Thymus (tissue), 11 donors: ENCODE measurements at regions not wholly inside any gene's neighbourhood (a gene's known extent, or its start where the extent isn't known, plus 50 kb on each side); places are given as distances from the start of the nearest gene placed in this dataset.

Experiments used
- DNase-seq, 9 donors: peaks; one replicate each; pipeline ENCODE4 v3.0.0-alpha.2; 2013; ENCODE audit warnings: low spot score in 9 of 9, low read depth in 6 of 9, missing footprints in 1 of 9
- H3K27ac ChIP-seq, 2 donors: one replicate each; pipeline ENCODE4 v1.5.1; 2013; ENCODE audit warnings: control low read depth in 1 of 2, low read depth in 1 of 2, low read length in 1 of 2, mild to moderate bottlenecking in 1 of 2, moderate library complexity in 1 of 2
- H3K27me3 ChIP-seq, 2 donors: one replicate each; pipeline ENCODE4 v1.5.1; 2013; ENCODE audit warnings: low read length in 1 of 2; ENCODE audit not compliant: control insufficient read depth in 2 of 2, insufficient read depth in 1 of 2
- H3K36me3 ChIP-seq, 2 donors: one replicate each; pipeline ENCODE4 v1.5.1; 2013; ENCODE audit warnings: low read length in 1 of 2, mild to moderate bottlenecking in 1 of 2, moderate library complexity in 1 of 2; ENCODE audit not compliant: control insufficient read depth in 2 of 2, insufficient read depth in 2 of 2
- H3K4me1 ChIP-seq, 2 donors: one replicate each; pipeline ENCODE4 v1.5.1; 2013; ENCODE audit warnings: low read length in 2 of 2; ENCODE audit not compliant: control insufficient read depth in 2 of 2, insufficient read depth in 2 of 2
- H3K4me3 ChIP-seq, 2 donors: one replicate each; pipeline ENCODE4 v1.5.1; 2013; ENCODE audit warnings: low read length in 2 of 2, control low read depth in 1 of 2, mild to moderate bottlenecking in 1 of 2
- H3K9me3 ChIP-seq, 2 donors: one replicate each; pipeline ENCODE4 v1.5.1; 2013; ENCODE audit warnings: low read length in 1 of 2, mild to moderate bottlenecking in 1 of 2; ENCODE audit not compliant: control insufficient read depth in 2 of 2, insufficient read depth in 1 of 2
- WGBS: extraction: QIAGEN DNeasy Blood & Tissue Kit; methylation state at CpG from one replicate; pipeline ENCODE4 v1.1.7; 2013; 5-methylcytosine and 5-hydroxymethylcytosine counted together
- donor health status: healthy.

DNA sequence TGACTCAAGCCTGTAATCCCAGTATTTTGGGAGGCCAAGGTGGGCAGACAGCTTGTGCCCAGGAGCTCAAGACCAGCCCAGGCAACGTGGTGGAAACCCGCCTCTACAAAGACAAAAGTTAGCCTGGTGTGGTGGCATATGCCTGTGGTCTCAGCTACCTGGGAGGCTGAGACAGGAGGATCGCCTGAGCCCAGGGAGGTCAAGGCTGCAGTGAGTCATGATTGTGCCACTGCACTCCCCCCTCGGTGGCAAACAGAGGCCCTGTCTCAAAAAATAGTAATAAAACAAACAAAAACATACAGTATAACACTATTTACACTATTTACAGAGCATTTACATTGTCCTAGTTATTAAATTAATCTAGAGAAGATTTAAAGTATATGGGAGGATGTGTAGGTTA, 56.0 kb upstream of the PIM1 start:
- Histone ChIP-seq H3K27ac (no peak overlapping the region), H3K4me1 (no peaks in the 10 kb centered on the region), H3K9me3 (no peaks in the 10 kb centered on the region), H3K36me3 (no peaks in the 10 kb centered on the region), H3K4me3 (no peak overlapping the region), H3K27me3 (no peaks in the 10 kb centered on the region)
- WGBS, result 96% methylated on average over 4 of the region's 4 CpGs
- DNase-seq, result no peak

DNA sequence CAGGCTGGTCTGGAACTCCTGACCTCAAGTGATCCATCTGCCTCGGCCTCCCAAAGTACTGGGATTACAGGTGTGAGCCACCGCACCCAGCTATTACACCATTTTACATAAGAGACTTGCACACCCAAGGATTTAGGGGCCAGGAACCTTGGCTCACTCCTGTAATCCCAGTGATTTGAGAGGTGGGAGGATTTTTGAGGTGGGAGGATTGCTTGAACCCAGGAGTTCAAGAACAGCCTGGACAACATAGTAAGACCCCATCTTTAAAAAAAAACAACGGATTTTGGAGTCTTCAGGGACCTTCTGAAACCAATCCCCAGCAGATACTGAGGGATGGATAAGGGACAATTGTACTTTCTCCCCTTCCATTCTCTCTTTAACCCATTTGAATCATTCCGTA, 55.3 kb upstream of the PIM1 start:
- Histone ChIP-seq H3K27ac (no peak overlapping the region), H3K9me3 (no peaks in the 10 kb centered on the region), H3K4me3 (no peak overlapping the region), H3K27me3 (no peaks in the 10 kb centered on the region), H3K4me1 (no peaks in the 10 kb centered on the region), H3K36me3 (no peaks in the 10 kb centered on the region)
- 97% methylated on average over 4 of the region's 4 CpGs for WGBS
- DNase-seq, result no peak

DNA sequence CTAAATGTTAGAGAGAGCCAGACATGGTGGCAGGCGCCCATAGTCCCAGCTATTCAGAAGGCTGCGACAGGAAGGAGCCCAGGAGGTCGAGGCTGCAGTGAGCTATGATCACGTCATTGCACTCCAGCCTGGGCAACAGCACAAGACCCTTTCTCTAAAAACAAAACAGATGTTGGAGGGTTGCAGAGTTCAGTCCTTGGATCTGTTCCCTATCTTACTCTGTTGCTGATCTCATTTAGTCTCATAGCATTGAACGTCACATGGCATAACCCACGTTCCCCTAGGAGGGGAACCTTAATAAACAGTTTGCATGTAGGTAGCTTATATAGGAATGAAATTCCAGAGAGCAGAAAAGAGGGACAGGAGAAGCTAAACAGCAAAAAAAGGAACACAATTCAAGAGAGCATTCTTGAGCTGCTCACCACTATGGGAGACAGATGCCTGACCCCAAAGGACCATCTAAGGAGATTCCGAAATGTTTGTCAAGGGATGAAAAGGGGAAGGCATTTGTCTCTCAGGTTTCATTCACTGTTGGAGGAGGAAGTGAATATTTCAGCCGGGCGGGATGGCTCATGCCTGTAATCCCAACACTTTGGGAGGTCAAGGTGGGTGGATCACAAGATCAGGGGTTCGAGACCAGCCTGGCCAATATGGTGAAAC, 54.6 kb upstream of the PIM1 start:
- 86% methylated on average over 10 of the region's 10 CpGs for WGBS
- Histone ChIP-seq H3K36me3 (no peaks in the 10 kb centered on the region), H3K4me1 (no peaks in the 10 kb centered on the region), H3K27ac (no peak overlapping the region), H3K4me3 (no peak overlapping the region), H3K27me3 (no peaks in the 10 kb centered on the region), H3K9me3 (no peaks in the 10 kb centered on the region)
- DNase-seq, result no peak

DNA sequence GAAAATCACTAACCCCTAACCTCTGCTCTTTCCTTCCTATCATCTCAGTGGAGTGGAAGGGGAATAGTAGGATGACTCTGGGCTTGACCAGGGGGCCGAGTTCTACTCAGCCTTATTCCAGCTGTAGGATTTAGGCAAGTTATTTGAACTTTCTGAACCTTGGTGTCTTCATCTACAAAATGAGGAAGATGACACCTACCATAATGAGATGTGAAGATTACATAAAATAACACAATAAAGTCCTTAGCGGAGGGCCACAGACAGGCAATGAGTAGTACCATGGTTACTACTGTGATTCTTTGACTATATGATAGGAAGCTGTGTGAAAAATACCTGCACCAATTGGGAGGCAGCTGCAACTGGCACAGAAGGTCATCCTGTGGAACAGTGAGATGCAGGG, 53.6 kb upstream of the PIM1 start:
- H3K36me3 ChIP-seq, result no peaks in the 10 kb centered on the region
- no peaks in the 10 kb centered on the region for H3K27me3 ChIP-seq
- H3K4me1 ChIP-seq, result no peaks in the 10 kb centered on the region
- no peak for DNase-seq
- no peaks in the 10 kb centered on the region for H3K9me3 ChIP-seq
- no peak overlapping the region for H3K4me3 ChIP-seq
- no peak overlapping the region for H3K27ac ChIP-seq
- 94% methylated on average over 2 of the region's 2 CpGs for WGBS

DNA sequence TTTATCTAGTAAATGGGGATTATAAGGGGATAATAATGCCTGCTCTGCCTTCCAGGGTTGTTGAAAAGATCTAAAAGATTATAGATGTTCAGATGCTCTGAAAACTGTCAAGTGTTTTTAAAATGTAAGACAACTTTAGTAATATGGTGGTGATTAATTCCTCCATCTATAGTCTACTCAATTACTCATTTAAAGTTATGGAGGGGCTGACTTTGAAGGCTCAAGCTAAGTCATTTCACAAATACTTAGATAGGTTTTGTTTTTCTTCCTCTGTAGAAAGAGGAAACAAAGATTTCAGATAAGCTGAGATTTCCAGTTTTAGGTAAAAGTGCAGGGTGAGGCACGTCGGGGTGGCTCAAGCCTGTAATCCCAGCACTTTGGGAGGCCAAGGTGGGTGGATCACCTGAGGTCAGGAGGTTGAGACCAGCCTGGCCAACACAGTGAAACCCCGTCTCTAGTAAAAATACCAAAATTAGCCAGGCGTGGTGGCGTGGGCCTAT, 50.5 kb upstream of the PIM1 start:
- Histone ChIP-seq H3K9me3 (no peaks in the 10 kb centered on the region), H3K27ac (no peak overlapping the region), H3K4me1 (no peaks in the 10 kb centered on the region), H3K4me3 (no peak overlapping the region), H3K36me3 (no peaks in the 10 kb centered on the region), H3K27me3 (no peaks in the 10 kb centered on the region)
- DNase-seq, result no peak
- WGBS, result 88% methylated on average over 5 of the region's 5 CpGs
